HL-60 (cell line): ENCODE measurements at regions not wholly inside any gene's neighbourhood (a gene's known extent, or its start where the extent isn't known, plus 50 kb on each side); places are given as distances from the start of the nearest gene placed in this dataset.

ENCODE experiments used
- DNase-seq, 2 experiments: peaks; one replicate each; pipeline ENCODE4 v3.0.0-alpha.2; 2010 to 2020; ENCODE audit warnings: low read depth in 1 of 2, low spot score in 1 of 2
- H3K27ac ChIP-seq: fragments of 250-450 bp; sonication (Bioruptor Pico); replicated peaks from 2 replicates; pipeline ENCODE4 v1.5.1; 2020; ENCODE audit warnings: mild to moderate bottlenecking, moderate library complexity
- H3K27me3 ChIP-seq: fragments of 250-450 bp; sonication (Bioruptor Pico); 2 replicates; pipeline ENCODE4 v1.5.1; 2021; ENCODE audit warnings: mild to moderate bottlenecking, moderate library complexity; ENCODE audit not compliant: insufficient read depth, poor library complexity, severe bottlenecking
- H3K4me3 ChIP-seq: replicated peaks from 2 replicates; pipeline ENCODE4 v1.5.1; 2011; ENCODE audit warnings: mild to moderate bottlenecking, control low read depth, low read length; ENCODE audit not compliant: insufficient read depth
- GABPA ChIP-seq: IDR thresholded peaks from 2 replicates; pipeline ENCODE4 v1.6.1; 2012; ENCODE audit warnings: low read depth
- POLR2AphosphoS5 ChIP-seq: IDR thresholded peaks from 2 replicates; pipeline ENCODE4 v1.6.1; 2012; ENCODE audit warnings: low read depth
- SPI1 ChIP-seq: IDR thresholded peaks from 2 replicates; pipeline ENCODE4 v1.6.1; 2012; ENCODE audit warnings: low read depth, mild to moderate bottlenecking, borderline replicate concordance
- TF ChIP-seq, protein P1 (sequence below): IDR thresholded peaks from one replicate; pipeline ENCODE4 v1.5.1; 2011; ENCODE audit warnings: low read length, control low read depth, inconsistent platforms; ENCODE audit not compliant: insufficient read depth
- TF ChIP-seq, protein P2 (sequence below): IDR thresholded peaks from 2 replicates; pipeline ENCODE4 v1.6.1; 2012; ENCODE audit warnings: low read depth; ENCODE audit not compliant: insufficient replicate concordance

DNA sequence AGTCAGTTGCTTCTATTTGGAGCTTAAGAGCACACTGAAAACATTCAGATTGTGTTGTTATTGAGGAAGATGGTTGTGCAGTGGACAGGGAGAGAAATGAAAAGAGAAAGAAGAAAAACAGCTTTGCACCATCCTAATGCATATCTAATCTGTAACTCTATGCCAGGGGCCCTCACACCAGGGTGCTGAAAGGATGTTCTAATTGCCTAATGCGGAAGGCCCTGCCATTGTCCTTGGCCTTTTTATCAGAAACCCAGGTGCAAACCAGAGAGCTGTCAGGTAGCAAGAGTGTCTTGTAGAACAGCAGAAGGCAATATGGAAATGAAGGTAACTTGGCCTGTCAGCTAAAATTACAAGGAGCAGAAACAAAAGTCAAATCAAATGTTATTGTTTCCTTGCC lies 384.5 kb upstream of the PIK3R1 start:
- Histone ChIP-seq H3K27ac (no peak overlapping the region), H3K4me3 (no peak overlapping the region), H3K27me3 (no peaks in the 10 kb centered on the region)
- TF ChIP-seq, protein P1, sequence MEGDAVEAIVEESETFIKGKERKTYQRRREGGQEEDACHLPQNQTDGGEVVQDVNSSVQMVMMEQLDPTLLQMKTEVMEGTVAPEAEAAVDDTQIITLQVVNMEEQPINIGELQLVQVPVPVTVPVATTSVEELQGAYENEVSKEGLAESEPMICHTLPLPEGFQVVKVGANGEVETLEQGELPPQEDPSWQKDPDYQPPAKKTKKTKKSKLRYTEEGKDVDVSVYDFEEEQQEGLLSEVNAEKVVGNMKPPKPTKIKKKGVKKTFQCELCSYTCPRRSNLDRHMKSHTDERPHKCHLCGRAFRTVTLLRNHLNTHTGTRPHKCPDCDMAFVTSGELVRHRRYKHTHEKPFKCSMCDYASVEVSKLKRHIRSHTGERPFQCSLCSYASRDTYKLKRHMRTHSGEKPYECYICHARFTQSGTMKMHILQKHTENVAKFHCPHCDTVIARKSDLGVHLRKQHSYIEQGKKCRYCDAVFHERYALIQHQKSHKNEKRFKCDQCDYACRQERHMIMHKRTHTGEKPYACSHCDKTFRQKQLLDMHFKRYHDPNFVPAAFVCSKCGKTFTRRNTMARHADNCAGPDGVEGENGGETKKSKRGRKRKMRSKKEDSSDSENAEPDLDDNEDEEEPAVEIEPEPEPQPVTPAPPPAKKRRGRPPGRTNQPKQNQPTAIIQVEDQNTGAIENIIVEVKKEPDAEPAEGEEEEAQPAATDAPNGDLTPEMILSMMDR = no peak
- no peak for TF ChIP-seq SPI1
- TF ChIP-seq, protein P2, sequence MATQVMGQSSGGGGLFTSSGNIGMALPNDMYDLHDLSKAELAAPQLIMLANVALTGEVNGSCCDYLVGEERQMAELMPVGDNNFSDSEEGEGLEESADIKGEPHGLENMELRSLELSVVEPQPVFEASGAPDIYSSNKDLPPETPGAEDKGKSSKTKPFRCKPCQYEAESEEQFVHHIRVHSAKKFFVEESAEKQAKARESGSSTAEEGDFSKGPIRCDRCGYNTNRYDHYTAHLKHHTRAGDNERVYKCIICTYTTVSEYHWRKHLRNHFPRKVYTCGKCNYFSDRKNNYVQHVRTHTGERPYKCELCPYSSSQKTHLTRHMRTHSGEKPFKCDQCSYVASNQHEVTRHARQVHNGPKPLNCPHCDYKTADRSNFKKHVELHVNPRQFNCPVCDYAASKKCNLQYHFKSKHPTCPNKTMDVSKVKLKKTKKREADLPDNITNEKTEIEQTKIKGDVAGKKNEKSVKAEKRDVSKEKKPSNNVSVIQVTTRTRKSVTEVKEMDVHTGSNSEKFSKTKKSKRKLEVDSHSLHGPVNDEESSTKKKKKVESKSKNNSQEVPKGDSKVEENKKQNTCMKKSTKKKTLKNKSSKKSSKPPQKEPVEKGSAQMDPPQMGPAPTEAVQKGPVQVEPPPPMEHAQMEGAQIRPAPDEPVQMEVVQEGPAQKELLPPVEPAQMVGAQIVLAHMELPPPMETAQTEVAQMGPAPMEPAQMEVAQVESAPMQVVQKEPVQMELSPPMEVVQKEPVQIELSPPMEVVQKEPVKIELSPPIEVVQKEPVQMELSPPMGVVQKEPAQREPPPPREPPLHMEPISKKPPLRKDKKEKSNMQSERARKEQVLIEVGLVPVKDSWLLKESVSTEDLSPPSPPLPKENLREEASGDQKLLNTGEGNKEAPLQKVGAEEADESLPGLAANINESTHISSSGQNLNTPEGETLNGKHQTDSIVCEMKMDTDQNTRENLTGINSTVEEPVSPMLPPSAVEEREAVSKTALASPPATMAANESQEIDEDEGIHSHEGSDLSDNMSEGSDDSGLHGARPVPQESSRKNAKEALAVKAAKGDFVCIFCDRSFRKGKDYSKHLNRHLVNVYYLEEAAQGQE = no peak
- no peak for DNase-seq

DNA sequence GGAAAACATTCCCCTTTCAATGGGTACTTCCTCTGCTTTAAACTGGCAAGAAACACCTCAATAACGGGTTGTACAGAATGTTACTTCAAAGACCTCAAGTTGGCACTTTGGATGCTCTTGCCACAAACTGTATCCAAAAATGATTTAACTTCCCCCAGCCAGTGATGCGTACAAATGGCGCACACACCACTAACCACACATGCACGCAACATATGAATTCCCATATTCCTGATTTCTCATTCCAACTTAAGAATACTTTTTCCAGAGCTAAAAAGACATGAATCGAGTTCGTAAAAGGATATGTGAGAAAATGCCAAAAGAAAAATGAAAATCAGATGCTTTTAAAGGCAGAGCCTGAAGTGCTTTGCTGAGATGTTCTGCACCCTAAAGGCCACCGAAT lies 388.0 kb upstream of the PIK3R1 start:
- no peak for DNase-seq
- H3K27ac ChIP-seq = no peak overlapping the region
- H3K4me3 ChIP-seq = no peak overlapping the region
- no peaks in the 10 kb centered on the region for H3K27me3 ChIP-seq
- no peak for TF ChIP-seq SPI1
- no peak for TF ChIP-seq POLR2AphosphoS5
- TF ChIP-seq, protein P2 = no peak
- TF ChIP-seq, protein P1 = no peak
- no peak for TF ChIP-seq GABPA

DNA sequence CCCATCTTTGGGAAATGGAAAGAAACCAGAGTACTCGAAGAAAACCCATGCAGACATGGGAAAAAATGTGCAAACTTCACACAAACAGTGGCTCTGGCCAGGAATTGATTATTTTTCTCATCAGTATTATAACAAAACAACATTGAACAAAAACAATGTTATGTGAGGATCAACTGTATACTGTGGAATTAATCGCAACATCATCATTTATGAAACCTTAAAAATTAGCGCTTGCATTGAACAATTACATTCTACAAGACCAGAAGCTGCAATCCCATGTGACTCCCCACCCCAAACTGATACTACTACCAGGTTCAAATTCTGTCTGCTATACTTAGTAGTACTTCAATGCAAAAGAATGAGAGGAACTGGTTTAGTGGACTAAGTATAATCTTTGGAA lies 390.7 kb upstream of the PIK3R1 start:
- DNase-seq = no peak
- H3K4me3 ChIP-seq = no peak overlapping the region
- TF ChIP-seq, protein P2 = no peak
- no peak for TF ChIP-seq POLR2AphosphoS5
- no peak for TF ChIP-seq SPI1
- no peak for TF ChIP-seq GABPA
- TF ChIP-seq, protein P1 = no peak
- H3K27ac ChIP-seq = no peak overlapping the region
- H3K27me3 ChIP-seq = no peaks in the 10 kb centered on the region
